ENCODE measurements at regions not wholly inside any gene's neighbourhood (a gene's known extent, or its start where the extent isn't known, plus 50 kb on each side); places are given as distances from the start of the nearest gene placed in this dataset.

- no peak for TF ChIP-seq CTCF (IDR thresholded peaks at IDR 0.05)
- no peak for TF ChIP-seq POLR2A (IDR thresholded peaks at IDR 0.05)
Measured at GRCh38 chr9:18371621-18372020, 102.3 kb upstream of the ADAMTSL1 start.

All from heart left ventricle (tissue), 13 donors.